Esophagus (tissue), 2 donors: ENCODE measurements at regions not wholly inside any gene's neighbourhood (a gene's known extent, or its start where the extent isn't known, plus 50 kb on each side); places are given as distances from the start of the nearest gene placed in this dataset.
"Not testable (repeated sequence)": the region's sequence is repeated elsewhere in the genome, so short reads cannot be mapped to it uniquely, and the experiment has no call there.

Experiments used
- H3K27ac ChIP-seq, 2 donors: one replicate each; pipeline ENCODE4 v1.5.1; 2013; ENCODE audit warnings: low read depth in 2 of 2, mild to moderate bottlenecking in 2 of 2, inconsistent platforms in 1 of 2, low read length in 1 of 2, moderate library complexity in 1 of 2
- H3K27me3 ChIP-seq, 2 donors: one replicate each; pipeline ENCODE4 v1.6.1; 2013; ENCODE audit warnings: low read length in 2 of 2, control low read depth in 1 of 2, mild to moderate bottlenecking in 1 of 2; ENCODE audit not compliant: insufficient read depth in 2 of 2, control insufficient read depth in 1 of 2
- H3K36me3 ChIP-seq, 2 donors: one replicate each; pipeline ENCODE4 v1.6.1; 2013; ENCODE audit warnings: low read length in 1 of 2; ENCODE audit not compliant: control insufficient read depth in 2 of 2, insufficient read depth in 2 of 2
- H3K4me1 ChIP-seq, 2 donors: one replicate each; pipeline ENCODE4 v1.6.1; 2013; ENCODE audit warnings: low read length in 1 of 2; ENCODE audit not compliant: control insufficient read depth in 2 of 2, insufficient read depth in 2 of 2
- H3K4me3 ChIP-seq, 2 donors: one replicate each; pipeline ENCODE4 v1.5.1; 2013; ENCODE audit warnings: low read length in 2 of 2, mild to moderate bottlenecking in 2 of 2, low read depth in 1 of 2, moderate library complexity in 1 of 2
- H3K9me3 ChIP-seq, 2 donors: one replicate each; pipeline ENCODE4 v1.6.1; 2013; ENCODE audit warnings: mild to moderate bottlenecking in 2 of 2, low read depth in 1 of 2, low read length in 1 of 2, moderate library complexity in 1 of 2; ENCODE audit not compliant: control insufficient read depth in 2 of 2, insufficient read depth in 1 of 2
- WGBS, 2 donors: extraction: QIAGEN DNeasy Blood & Tissue Kit; methylation state at CpG; one replicate each; pipeline ENCODE4 v1.1.7; 2013; 5-methylcytosine and 5-hydroxymethylcytosine counted together
- donor health status: healthy with polysubstance abuse.
- donor health status: Bipolar disorder and iron deficiency.

DNA sequence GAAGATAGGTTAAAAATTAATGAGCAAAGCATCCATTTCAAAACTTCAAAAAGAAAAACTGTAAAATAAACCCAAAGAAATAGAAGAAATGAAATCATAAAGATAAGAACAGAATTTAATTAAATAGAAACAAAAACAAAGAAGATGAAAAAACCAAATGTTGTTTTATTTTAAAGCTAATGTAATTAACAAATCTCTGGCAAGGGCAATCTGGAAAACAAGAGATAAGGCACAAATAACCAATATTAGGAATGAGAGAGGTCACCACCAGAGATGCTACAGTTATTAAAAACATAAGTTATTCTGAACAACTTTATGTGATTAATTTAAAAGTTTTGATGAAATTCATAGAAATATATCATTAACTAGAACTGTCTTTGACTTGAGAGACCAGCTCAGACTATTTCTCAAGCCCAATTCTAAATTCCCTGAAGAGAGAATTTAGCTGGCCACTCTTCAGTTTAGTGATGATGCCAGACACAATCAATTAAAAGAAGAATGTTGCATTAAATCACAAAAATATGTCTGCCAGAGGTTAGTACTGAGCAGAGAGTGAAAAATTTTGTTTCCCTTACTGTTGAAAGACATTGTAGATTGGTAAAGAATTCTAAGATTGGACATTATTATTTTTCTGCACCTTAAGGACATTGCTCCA lies 227.4 kb upstream of the VLDLR start:
- H3K27me3 ChIP-seq, H3K9me3 ChIP-seq, H3K4me3 ChIP-seq, H3K27ac ChIP-seq, H3K4me1 ChIP-seq, H3K36me3 ChIP-seq: not testable (repeated sequence)

DNA sequence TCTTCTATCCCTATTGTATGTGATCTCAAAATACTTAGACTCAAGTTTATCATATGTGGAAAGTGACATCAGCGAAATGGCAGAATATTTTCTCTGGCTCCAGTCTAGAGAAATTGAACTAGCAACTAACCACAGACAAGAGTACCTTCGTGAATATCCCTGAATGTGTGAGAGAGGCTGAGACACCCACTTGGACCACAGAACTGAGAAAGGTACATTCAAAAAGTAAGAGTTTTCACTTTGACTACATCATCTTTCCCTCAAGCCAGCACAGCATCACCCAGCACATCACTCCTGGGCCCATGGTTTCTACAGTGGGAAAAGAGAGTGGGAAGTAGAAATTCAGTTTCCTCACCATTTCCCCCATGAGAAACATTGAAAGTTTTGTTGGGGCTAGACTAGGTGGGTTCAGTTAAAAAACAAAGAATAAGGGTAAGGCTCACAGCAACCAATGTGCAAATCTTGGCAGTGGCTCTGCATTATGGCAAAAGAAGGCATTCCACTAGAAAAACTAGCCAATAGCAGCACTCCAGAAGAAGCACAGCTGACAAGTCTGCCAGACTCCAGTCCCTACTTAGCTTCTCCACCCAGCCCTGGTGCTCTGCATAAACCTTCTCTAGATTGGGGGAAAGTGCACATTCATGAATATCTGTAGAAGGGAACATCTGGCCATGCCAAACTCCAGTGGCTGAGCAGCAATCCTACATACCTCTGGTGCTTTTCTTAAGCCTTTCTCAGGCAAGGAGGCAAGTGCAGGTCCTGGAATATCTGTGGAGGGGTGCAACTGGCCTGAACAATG lies 225.6 kb upstream of the VLDLR start:
- no peaks in the 10 kb centered on the region for H3K27me3 ChIP-seq
- H3K27ac ChIP-seq = no peak overlapping the region

DNA sequence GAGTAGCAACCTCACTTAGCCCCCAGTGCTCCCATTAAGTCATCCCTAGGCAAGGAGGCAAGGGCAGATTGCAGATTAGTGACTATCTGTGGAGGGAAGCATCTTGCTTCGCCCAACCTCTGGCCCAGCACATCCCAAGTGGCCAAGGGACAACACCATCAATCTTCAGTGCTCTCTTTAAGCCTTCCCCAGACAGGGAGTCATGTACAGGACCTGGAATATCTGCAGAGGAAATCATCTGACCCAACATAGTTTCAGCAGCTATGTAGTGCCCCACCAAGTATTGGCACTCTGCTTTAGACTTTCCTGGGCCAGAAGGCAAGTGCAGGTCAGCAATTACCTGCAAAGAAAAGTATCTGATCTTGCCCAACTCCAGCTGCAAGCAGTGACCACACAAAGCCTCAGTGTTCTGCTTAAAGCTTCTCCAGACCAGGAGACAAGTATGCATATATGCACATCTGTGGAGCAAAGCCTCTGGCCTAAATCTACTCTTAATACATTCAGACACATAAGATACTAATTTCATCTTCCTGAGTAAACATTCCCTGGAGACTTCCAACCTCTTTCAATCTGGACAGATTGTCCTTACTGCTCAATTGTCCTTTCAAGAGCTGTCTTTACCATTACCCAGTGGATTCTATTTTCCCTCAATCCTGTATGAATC lies 224.8 kb upstream of the VLDLR start:
- H3K36me3 ChIP-seq = no peaks in the 10 kb centered on the region

More for the DNA sequence above, 225.6 kb upstream of the VLDLR start:
- no peaks in the 10 kb centered on the region for H3K9me3 ChIP-seq
- H3K36me3 ChIP-seq = no peaks in the 10 kb centered on the region
- no peaks in the 10 kb centered on the region for H3K4me1 ChIP-seq
- H3K4me3 ChIP-seq = no peak overlapping the region
- 82 to 83% methylated on average over 2 of the region's 2 CpGs for WGBS, 2 donors

DNA sequence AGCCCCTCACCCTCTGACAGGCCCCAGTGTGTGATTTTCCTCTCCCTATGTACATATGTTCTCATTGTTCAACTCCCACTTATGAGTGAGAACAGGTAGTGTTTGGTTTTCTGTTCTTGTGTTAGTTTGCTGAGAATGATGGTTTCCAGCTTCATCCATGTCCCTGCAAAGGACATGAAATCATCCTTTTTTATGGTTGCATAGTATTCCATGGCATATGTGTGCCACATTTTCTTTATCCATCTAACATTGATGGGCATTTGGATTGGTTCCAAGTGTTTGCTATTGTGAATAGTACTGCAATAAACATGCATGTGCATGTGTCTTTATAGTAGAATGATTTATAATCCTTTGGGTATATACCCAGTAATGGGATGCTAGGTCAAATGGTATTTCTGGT lies 223.7 kb upstream of the VLDLR start:
- not testable (repeated sequence) for H3K9me3 ChIP-seq, H3K4me3 ChIP-seq, H3K4me1 ChIP-seq, H3K27ac ChIP-seq, H3K27me3 ChIP-seq, H3K36me3 ChIP-seq

More for the DNA sequence above, 224.8 kb upstream of the VLDLR start:
- no peaks in the 10 kb centered on the region for H3K4me1 ChIP-seq
- no peak overlapping the region for H3K4me3 ChIP-seq
- no peaks in the 10 kb centered on the region for H3K27me3 ChIP-seq
- H3K27ac ChIP-seq = no peak overlapping the region
- 0 to 79% methylated on average over 1 of the region's 1 CpG for WGBS, 2 donors
- H3K9me3 ChIP-seq = no peaks in the 10 kb centered on the region

DNA sequence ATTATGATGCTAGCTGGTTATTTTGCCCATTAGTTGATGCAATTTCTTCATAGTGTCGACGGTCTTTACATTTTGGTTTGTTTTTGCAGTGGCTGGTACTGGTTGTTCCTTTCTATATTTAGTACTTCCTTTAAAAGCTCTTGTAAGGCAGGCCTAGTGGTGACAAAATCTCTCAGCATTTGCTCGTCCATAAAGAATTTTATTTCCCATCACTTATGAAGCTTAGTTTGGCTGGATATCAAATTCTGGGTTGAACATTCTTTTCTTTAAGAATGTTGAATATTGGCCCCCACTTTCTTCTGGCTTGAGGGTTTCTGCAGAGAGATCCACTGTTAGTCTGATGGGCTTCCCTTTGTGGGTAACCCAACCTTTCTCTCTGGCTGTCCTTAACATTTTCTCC lies 219.8 kb upstream of the VLDLR start:
- not testable (repeated sequence) for H3K27me3 ChIP-seq, H3K4me1 ChIP-seq, H3K27ac ChIP-seq, H3K4me3 ChIP-seq, H3K9me3 ChIP-seq, H3K36me3 ChIP-seq
- WGBS, 2 donors = 71 to 79% methylated on average over 3 of the region's 3 CpGs

DNA sequence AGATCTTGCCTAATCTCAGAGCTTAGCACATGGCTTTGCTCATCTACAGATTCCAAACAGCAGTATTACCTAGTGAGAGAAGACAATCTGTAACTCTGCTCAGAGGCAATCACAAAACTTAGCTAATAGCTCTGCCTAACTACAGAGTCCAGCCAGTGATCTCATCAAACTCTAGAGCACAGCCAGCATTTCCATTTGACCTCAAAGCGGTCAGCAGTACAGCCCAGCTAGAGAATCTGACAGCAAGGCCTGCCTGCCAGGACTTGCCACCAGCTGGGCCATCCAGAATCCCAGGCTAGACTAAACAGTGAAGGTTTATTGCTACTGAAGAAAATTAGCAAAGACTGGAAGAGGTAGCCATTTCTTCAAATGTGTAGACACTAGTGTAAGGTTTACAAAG lies 217.9 kb upstream of the VLDLR start:
- Histone ChIP-seq H3K36me3 (no peaks in the 10 kb centered on the region), H3K4me1 (no peaks in the 10 kb centered on the region), H3K27ac (no peak overlapping the region), H3K27me3 (no peaks in the 10 kb centered on the region), H3K4me3 (no peak overlapping the region), H3K9me3 (peaks cover 0 to 3% of the 10 kb centered on the region in 2 donors)
- 0 to 52% methylated on average over 1 of the region's 1 CpG for WGBS, 2 donors

DNA sequence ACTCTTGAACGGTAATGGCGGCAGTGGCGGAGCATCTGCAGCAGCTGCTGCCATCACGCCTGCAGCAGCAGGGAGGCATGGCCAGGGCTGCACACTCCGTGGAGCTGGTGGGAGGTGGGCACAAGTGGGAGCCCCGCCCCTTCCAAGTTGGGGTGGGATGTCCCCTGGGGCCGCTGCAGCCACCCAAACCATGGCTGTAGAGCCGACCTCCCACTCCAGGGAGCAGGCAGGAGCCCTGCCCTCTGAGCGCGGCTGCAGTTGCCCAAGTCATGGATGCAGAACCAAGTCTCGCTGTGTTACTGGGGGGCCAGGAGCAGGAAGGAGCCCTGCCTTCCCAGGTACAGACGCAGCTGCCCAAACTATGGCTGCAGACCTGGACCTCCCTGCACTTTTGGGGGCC lies 215.3 kb upstream of the VLDLR start:
- H3K4me1 ChIP-seq = no peaks in the 10 kb centered on the region
- H3K36me3 ChIP-seq = no peaks in the 10 kb centered on the region
- H3K27ac ChIP-seq = no peak overlapping the region
- H3K9me3 ChIP-seq = peaks cover 0 to 3% of the 10 kb centered on the region in 2 donors
- no peaks in the 10 kb centered on the region for H3K27me3 ChIP-seq
- 86 to 91% methylated on average over 12 of the region's 12 CpGs for WGBS, 2 donors
- H3K4me3 ChIP-seq = no peak overlapping the region

DNA sequence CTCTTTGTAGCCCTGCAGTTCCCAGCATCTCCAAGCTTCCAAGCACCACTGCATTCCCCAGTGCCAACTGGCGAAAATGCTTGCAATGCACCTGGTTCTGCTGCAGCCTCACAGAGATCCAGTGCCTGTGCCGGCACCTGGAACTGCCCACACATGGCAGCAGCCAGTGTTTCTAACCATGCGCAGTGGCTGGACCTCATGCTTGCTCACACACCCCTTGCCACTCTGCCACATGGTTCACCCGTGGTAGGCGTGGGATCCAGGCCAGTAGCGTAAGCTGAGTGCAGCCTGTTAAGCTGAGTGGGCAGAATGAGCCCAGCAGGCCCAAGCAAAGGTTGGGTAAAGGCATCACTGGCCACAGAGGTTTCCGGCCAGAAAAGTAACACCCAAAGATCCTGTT lies 214.1 kb upstream of the VLDLR start:
- H3K27me3 ChIP-seq = no peaks in the 10 kb centered on the region
- no peak overlapping the region for H3K4me3 ChIP-seq
- peaks cover 0 to 3% of the 10 kb centered on the region in 2 donors for H3K9me3 ChIP-seq
- 78 to 82% methylated on average over 7 of the region's 7 CpGs for WGBS, 2 donors
- H3K4me1 ChIP-seq = no peaks in the 10 kb centered on the region
- H3K36me3 ChIP-seq = no peaks in the 10 kb centered on the region
- no peak overlapping the region for H3K27ac ChIP-seq

DNA sequence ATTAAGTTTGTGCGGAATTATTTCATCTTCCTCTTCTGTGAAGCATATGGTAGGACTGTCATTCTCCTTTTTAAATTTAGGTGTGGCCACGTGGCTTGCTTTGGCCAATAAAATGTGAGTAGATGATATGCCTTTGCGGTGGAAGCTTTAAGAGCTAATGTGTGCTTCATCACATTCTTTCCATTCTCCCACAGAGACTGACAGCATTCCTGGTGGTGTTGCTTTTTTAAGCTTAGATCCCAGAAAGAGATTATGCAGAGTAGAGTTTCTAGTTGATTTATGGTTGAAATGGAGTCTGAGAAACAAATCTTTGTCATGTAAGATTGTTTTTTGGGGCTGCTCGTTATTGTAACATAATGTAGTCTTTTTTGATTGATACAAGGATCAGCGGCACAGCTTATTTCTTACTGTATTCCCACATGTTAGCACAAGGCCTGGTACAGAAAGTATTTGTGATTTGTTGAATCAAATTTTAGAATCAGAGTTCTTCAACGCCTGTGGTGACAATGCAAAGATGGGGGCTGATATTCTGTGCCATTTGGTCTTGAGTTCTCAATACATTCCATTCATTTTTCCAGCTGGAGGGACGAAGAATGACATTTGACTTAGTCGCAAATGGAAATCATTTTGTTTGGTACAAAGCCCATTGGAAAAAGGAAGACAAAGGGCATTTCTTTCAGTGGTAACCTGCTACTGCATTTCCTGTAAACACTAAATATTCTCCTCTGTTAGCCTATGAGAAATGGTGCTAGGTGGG lies 209.9 kb upstream of the VLDLR start:
- Histone ChIP-seq H3K4me3 (no peak overlapping the region), H3K36me3 (no peaks in the 10 kb centered on the region), H3K27ac (no peak overlapping the region), H3K27me3 (no peaks in the 10 kb centered on the region), H3K9me3 (peaks cover 0 to 2% of the 10 kb centered on the region in 2 donors), H3K4me1 (no peaks in the 10 kb centered on the region)
- WGBS, 2 donors = 72 to 75% methylated on average over 8 of the region's 8 CpGs
